GM21529 (cell line): ENCODE measurements at regions not wholly inside any gene's neighbourhood (a gene's known extent, or its start where the extent isn't known, plus 50 kb on each side); places are given as distances from the start of the nearest gene placed in this dataset.

Experiments
- ATAC-seq: cut with Tn5 transposase; IDR thresholded peaks from one replicate; pipeline ENCODE4 v1.9.1; 2021; ENCODE audit not compliant: unreplicated experiment

- no peak for ATAC-seq
Measured at GRCh38 chr17:55635253-55635914, 87.3 kb downstream of the TMEM100 start.

- ATAC-seq = no peak
Measured at GRCh38 chr17:55634702-55635101, 88.0 kb downstream of the TMEM100 start.

- no peak for ATAC-seq
Measured at GRCh38 chr17:55632893-55633292, 89.8 kb downstream of the TMEM100 start.

- no peak for ATAC-seq
Measured at GRCh38 chr17:55632236-55632635, 90.4 kb downstream of the TMEM100 start.

GRCh38 chr17:55629995-55630394 lies 92.7 kb downstream of the TMEM100 start:
- no peak for ATAC-seq

- peak; percentile 76 for ATAC-seq
Measured at GRCh38 chr17:55625521-55625920, 97.1 kb downstream of the TMEM100 start.

- ATAC-seq = peak; percentile 64
Measured at GRCh38 chr17:55624772-55625433, 97.8 kb downstream of the TMEM100 start.

GRCh38 chr17:55622547-55622946 lies 100.1 kb downstream of the TMEM100 start:
- ATAC-seq = no peak

- ATAC-seq = no peak
Measured at GRCh38 chr17:55620945-55621344, 101.7 kb downstream of the TMEM100 start.

GRCh38 chr17:55620023-55620422 lies 102.6 kb downstream of the TMEM100 start:
- ATAC-seq = no peak

- no peak for ATAC-seq
Measured at GRCh38 chr17:55617441-55617840, 105.2 kb downstream of the TMEM100 start.

- no peak for ATAC-seq
Measured at GRCh38 chr17:55614061-55614460, 102.8 kb upstream of the SMIM36 start.

GRCh38 chr17:55612691-55613141 lies 101.5 kb upstream of the SMIM36 start:
- ATAC-seq = no peak

GRCh38 chr17:55607731-55608341 lies 96.6 kb upstream of the SMIM36 start:
- no peak for ATAC-seq

- ATAC-seq = no peak
Measured at GRCh38 chr17:55606488-55606815, 95.2 kb upstream of the SMIM36 start.

GRCh38 chr17:55605705-55606487 lies 94.6 kb upstream of the SMIM36 start:
- ATAC-seq = no peak

GRCh38 chr17:55601874-55602364 lies 90.7 kb upstream of the SMIM36 start:
- no peak for ATAC-seq

- no peak for ATAC-seq
Measured at GRCh38 chr17:55598495-55598894, 87.2 kb upstream of the SMIM36 start.

GRCh38 chr17:55588446-55589242 lies 77.4 kb upstream of the SMIM36 start:
- no peak for ATAC-seq

GRCh38 chr17:55587608-55588139 lies 76.4 kb upstream of the SMIM36 start:
- ATAC-seq = no peak
